Sigmoid colon (tissue), 6 donors: ENCODE measurements at regions not wholly inside any gene's neighbourhood (a gene's known extent, or its start where the extent isn't known, plus 50 kb on each side); places are given as distances from the start of the nearest gene placed in this dataset.
A peak's percentile ranks its signal among the peaks of the same experiment; 100 is the strongest.

Experiments
- DNase-seq: peaks from one replicate; pipeline ENCODE4 v3.0.0-alpha.2; 2019
- H3K27ac ChIP-seq, 4 donors: fragments of 200-600 bp; sonication (generic); one replicate each; pipeline ENCODE4 v1.5.1; 2016 to 2019; ENCODE audit warnings: mild to moderate bottlenecking in 1 of 4
- H3K27me3 ChIP-seq, 3 donors: fragments of 200-600 bp; sonication (generic); one replicate each; pipeline ENCODE4 v1.5.1; 2019; ENCODE audit warnings: mild to moderate bottlenecking in 1 of 3
- H3K36me3 ChIP-seq, 4 donors: fragments of 200-600 bp; sonication (generic); one replicate each; pipeline ENCODE4 v1.5.1; 2016 to 2019
- H3K4me1 ChIP-seq, 4 donors: fragments of 200-600 bp; sonication (generic); one replicate each; pipeline ENCODE4 v1.5.1; 2017 to 2019
- H3K4me3 ChIP-seq, 4 donors: fragments of 200-600 bp; sonication (generic); one replicate each; pipeline ENCODE4 v1.5.1; 2017 to 2019; ENCODE audit warnings: mild to moderate bottlenecking in 2 of 4, moderate library complexity in 1 of 4
- H3K9me3 ChIP-seq, 4 donors: fragments of 200-600 bp in 3 of 4; sonication (generic) in 3 of 4; one replicate each; pipeline versions ENCODE4 v1.5.1 to v1.6.1; 2013 to 2019
- EP300 ChIP-seq, 4 donors: sonication (generic); formaldehyde crosslinking; IDR thresholded peaks; one replicate each; pipeline ENCODE4 v1.6.1; 2017; ENCODE audit warnings: antibody characterized with exemption in 4 of 4
- POLR2A ChIP-seq, 2 donors: fragments of 450-650 bp; IDR thresholded peaks; one replicate each; pipeline ENCODE4 v1.6.1; 2016; ENCODE audit warnings: antibody characterized with exemption in 2 of 2, mild to moderate bottlenecking in 2 of 2, moderate library complexity in 2 of 2
- POLR2AphosphoS5 ChIP-seq, 4 donors: sonication (generic); formaldehyde crosslinking; IDR thresholded peaks; one replicate each; pipeline ENCODE4 v1.6.1; 2017; ENCODE audit warnings: antibody characterized with exemption in 4 of 4
- WGBS, 2 donors: extraction: QIAGEN DNeasy Blood & Tissue Kit; methylation state at CpG; one replicate each; pipeline ENCODE4 v1.1.7; 2013; 5-methylcytosine and 5-hydroxymethylcytosine counted together
- intact Hi-C: fragments of 100-400 bp; cut with DNase I; formaldehyde crosslinking; loops from one replicate; pipeline ENCODE4 v1.15.1; 2023
- TF ChIP-seq, protein P1 (sequence below), 4 experiments: fragments of 450-650 bp in 3 of 4; fragments of 200-600 bp in 1 of 4; IDR thresholded peaks; one replicate each; pipeline ENCODE4 v1.5.1; 2016 to 2019; ENCODE audit warnings: antibody characterized with exemption in 4 of 4, mild to moderate bottlenecking in 3 of 4, moderate library complexity in 2 of 4
- donor health status: healthy with polysubstance abuse.
- donor health status: healthy.

- Histone ChIP-seq H3K27me3 (no peaks in the 10 kb centered on the region), H3K4me1 (peaks cover 0 to 10% (median 8%) of the 10 kb centered on the region in 4 donors), H3K36me3 (no peaks in the 10 kb centered on the region), H3K27ac (no peak overlapping the region), H3K4me3 (no peak overlapping the region), H3K9me3 (no peaks in the 10 kb centered on the region)
- TF ChIP-seq, protein P1, sequence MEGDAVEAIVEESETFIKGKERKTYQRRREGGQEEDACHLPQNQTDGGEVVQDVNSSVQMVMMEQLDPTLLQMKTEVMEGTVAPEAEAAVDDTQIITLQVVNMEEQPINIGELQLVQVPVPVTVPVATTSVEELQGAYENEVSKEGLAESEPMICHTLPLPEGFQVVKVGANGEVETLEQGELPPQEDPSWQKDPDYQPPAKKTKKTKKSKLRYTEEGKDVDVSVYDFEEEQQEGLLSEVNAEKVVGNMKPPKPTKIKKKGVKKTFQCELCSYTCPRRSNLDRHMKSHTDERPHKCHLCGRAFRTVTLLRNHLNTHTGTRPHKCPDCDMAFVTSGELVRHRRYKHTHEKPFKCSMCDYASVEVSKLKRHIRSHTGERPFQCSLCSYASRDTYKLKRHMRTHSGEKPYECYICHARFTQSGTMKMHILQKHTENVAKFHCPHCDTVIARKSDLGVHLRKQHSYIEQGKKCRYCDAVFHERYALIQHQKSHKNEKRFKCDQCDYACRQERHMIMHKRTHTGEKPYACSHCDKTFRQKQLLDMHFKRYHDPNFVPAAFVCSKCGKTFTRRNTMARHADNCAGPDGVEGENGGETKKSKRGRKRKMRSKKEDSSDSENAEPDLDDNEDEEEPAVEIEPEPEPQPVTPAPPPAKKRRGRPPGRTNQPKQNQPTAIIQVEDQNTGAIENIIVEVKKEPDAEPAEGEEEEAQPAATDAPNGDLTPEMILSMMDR (IDR thresholded peaks at IDR 0.05) = no peak
- TF ChIP-seq POLR2AphosphoS5 (IDR thresholded peaks at IDR 0.05) (no peak), POLR2A (IDR thresholded peaks at IDR 0.05) (no peak), EP300 (IDR thresholded peaks at IDR 0.05) (no peak)
- DNase-seq = no peak
- intact Hi-C loops = no loop called here
- 94 to 97% methylated on average over 22 of the region's 22 CpGs for WGBS, 2 donors
Observed at GRCh38 chr5:154631141-154631540, 124.0 kb upstream of the LARP1 start.

- H3K9me3 ChIP-seq = no peaks in the 10 kb centered on the region
- intact Hi-C loops = no loop called here
- H3K27me3 ChIP-seq = no peaks in the 10 kb centered on the region
- TF ChIP-seq POLR2A (IDR thresholded peaks at IDR 0.05) (no peak), POLR2AphosphoS5 (IDR thresholded peaks at IDR 0.05) (no peak), EP300 (IDR thresholded peaks at IDR 0.05) (no peak)
- TF ChIP-seq, protein P1 (IDR thresholded peaks at IDR 0.05) = no peak
- peaks cover 0 to 10% (median 8%) of the 10 kb centered on the region in 4 donors for H3K4me1 ChIP-seq
- no peak overlapping the region for H3K4me3 ChIP-seq
- no peak for DNase-seq
- H3K36me3 ChIP-seq = no peaks in the 10 kb centered on the region
- no peak overlapping the region for H3K27ac ChIP-seq
- WGBS, 2 donors = 62 to 79% methylated on average over 4 of the region's 4 CpGs
Observed at GRCh38 chr5:154630410-154630809, 124.8 kb upstream of the LARP1 start.

- H3K9me3 ChIP-seq = no peaks in the 10 kb centered on the region
- TF ChIP-seq EP300 (IDR thresholded peaks at IDR 0.05) (no peak), POLR2AphosphoS5 (IDR thresholded peaks at IDR 0.05) (no peak), POLR2A (IDR thresholded peaks at IDR 0.05) (no peak)
- TF ChIP-seq, protein P1 (IDR thresholded peaks at IDR 0.05) = no peak
- intact Hi-C loops = no loop called here
- H3K27me3 ChIP-seq = no peaks in the 10 kb centered on the region
- no peak for DNase-seq
- no peaks in the 10 kb centered on the region for H3K36me3 ChIP-seq
- H3K4me3 ChIP-seq = no peak overlapping the region
- WGBS, 2 donors = 72% methylated on average over 4 of the region's 4 CpGs
- H3K27ac ChIP-seq = no peak overlapping the region
- H3K4me1 ChIP-seq = peaks cover 0 to 10% (median 8%) of the 10 kb centered on the region in 4 donors
Observed at GRCh38 chr5:154628685-154629084, 126.5 kb upstream of the LARP1 start.

DNA sequence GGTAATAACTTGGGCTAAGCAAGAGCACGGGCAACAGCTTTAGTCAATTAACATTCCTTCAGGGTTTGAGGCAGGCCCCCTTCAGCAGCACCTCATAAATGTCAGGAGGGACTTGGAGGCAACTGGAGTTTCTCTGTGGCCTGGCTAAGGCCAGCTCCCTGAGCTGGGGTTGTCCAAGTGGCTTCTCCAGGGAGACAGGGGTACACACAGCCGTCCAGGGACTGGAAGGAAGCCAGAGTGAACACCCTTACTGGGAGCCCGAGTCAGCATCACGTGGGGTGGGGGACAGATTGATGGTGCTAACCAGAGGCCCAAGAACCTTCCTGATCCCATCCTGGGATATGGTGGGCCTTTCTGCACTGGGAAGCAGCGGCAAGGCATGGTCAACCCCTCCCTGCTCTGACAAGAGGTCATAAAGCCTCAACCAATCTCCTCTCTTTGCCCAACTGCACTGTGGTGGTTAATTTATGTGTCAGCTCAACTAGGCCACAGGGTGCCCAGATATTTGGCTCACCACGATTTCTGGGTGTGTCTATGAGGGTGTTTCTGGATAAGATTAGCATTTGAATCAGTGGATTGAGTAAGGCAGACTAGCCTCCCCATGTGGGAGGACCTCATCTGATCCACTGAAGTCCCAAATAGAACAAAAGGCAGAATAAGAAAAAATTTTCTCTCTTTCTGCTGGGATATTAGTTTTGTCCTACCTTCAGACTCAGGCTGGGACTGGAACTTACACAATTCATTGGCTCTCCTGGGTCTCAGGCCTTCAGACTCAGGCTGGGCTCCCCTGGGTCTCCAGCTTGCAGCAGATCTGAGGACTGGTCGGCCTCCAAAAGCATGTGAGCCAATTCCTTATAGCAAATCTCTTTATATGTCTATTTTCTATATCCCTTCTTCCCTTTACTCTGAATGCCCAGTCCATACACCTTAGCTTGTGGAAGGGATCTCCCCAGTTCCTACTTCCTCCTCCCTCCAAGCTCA, 127.2 kb upstream of the LARP1 start:
- 56 to 63% methylated on average over 7 of the region's 7 CpGs for WGBS, 2 donors
- Histone ChIP-seq H3K27me3 (no peaks in the 10 kb centered on the region), H3K4me1 (peaks cover 0 to 10% (median 8%) of the 10 kb centered on the region in 4 donors), H3K27ac (peak overlapping the region in 1 of 4 donors; percentile 30), H3K9me3 (no peaks in the 10 kb centered on the region), H3K4me3 (no peak overlapping the region), H3K36me3 (no peaks in the 10 kb centered on the region)
- DNase-seq = no peak
- intact Hi-C loops = no loop called here
- TF ChIP-seq POLR2A (IDR thresholded peaks at IDR 0.05) (no peak), POLR2AphosphoS5 (IDR thresholded peaks at IDR 0.05) (no peak), EP300 (IDR thresholded peaks at IDR 0.05) (no peak)
- TF ChIP-seq, protein P1 (IDR thresholded peaks at IDR 0.05) = no peak
